Aorta (tissue), 5 donors: ENCODE measurements at regions not wholly inside any gene's neighbourhood (a gene's known extent, or its start where the extent isn't known, plus 50 kb on each side); places are given as distances from the start of the nearest gene placed in this dataset.
A peak's percentile ranks its signal among the peaks of the same experiment; 100 is the strongest.

Experiments
- ATAC-seq: fragments of 200-7000 bp; cut with Tn5 transposase; one replicate; pipeline ENCODE4 v1.9.1; 2022; ENCODE audit warnings: moderate library complexity; ENCODE audit not compliant: low FRiP score
- DNase-seq, 2 donors: peaks; one replicate each; pipeline ENCODE4 v3.0.0-alpha.2; 2020
- H3K27ac ChIP-seq, 2 donors: one replicate each; pipeline ENCODE4 v1.5.1; 2013; ENCODE audit warnings: low read length in 2 of 2, mild to moderate bottlenecking in 2 of 2, moderate library complexity in 2 of 2, control low read depth in 1 of 2, inconsistent platforms in 1 of 2, low read depth in 1 of 2
- H3K27me3 ChIP-seq, 2 donors: one replicate each; pipeline ENCODE4 v1.6.1; 2013; ENCODE audit warnings: control low read depth in 1 of 2, low read length in 1 of 2, mild to moderate bottlenecking in 1 of 2, moderate library complexity in 1 of 2; ENCODE audit not compliant: insufficient read depth in 2 of 2, control insufficient read depth in 1 of 2
- H3K36me3 ChIP-seq, 2 donors: one replicate each; pipeline ENCODE4 v1.6.1; 2013; ENCODE audit warnings: control low read depth in 1 of 2, low read length in 1 of 2, mild to moderate bottlenecking in 1 of 2; ENCODE audit not compliant: insufficient read depth in 2 of 2, control insufficient read depth in 1 of 2
- H3K4me1 ChIP-seq, 2 donors: one replicate each; pipeline ENCODE4 v1.6.1; 2013; ENCODE audit warnings: low read length in 2 of 2, control low read depth in 1 of 2, mild to moderate bottlenecking in 1 of 2, moderate library complexity in 1 of 2; ENCODE audit not compliant: insufficient read depth in 2 of 2, control insufficient read depth in 1 of 2
- H3K4me3 ChIP-seq, 2 donors: one replicate each; pipeline ENCODE4 v1.5.1; 2013; ENCODE audit warnings: low read length in 2 of 2, control low read depth in 1 of 2, mild to moderate bottlenecking in 1 of 2
- H3K9me3 ChIP-seq: one replicate; pipeline ENCODE4 v1.6.1; 2013; ENCODE audit warnings: mild to moderate bottlenecking, low read length; ENCODE audit not compliant: control insufficient read depth
- WGBS, 2 donors: extraction: QIAGEN DNeasy Blood & Tissue Kit; methylation state at CpG; one replicate each; pipeline ENCODE4 v1.1.7; 2013; 5-methylcytosine and 5-hydroxymethylcytosine counted together
- intact Hi-C, 2 donors: fragments of 100-400 bp; cut with DNase I; formaldehyde crosslinking; loops; one replicate each; pipeline versions ENCODE4 v1.14.2 to v1.15.0; 2022
- donor health status: healthy with polysubstance abuse.
- donor health status: Bipolar disorder and iron deficiency.
- donor health status: DM: no; HTN: no; CAD: no.
- donor health status: DM: no; HTN: no; CAD: no.
- donor health status: DM: yes; HTN: yes; CAD: no.

GRCh38 chr1:67522793-67523192, 92.6 kb upstream of the SERBP1 start:
- intact Hi-C loops: no loop called here
- Histone ChIP-seq H3K9me3 (peaks cover 4% of the 10 kb centered on the region), H3K36me3 (no peaks in the 10 kb centered on the region), H3K27ac (no peak overlapping the region), H3K27me3 (no peaks in the 10 kb centered on the region), H3K4me3 (no peak overlapping the region), H3K4me1 (no peaks in the 10 kb centered on the region)
- 97 to 98% methylated on average over 4 of the region's 4 CpGs for WGBS, 2 donors
- no peak for ATAC-seq
- no peak for DNase-seq

- ATAC-seq (no peak), DNase-seq (no peak)
- intact Hi-C loops: loop anchor here in 1 of 2 donors (5.0 kb wide), 1 partner anchor 588 kb away; no protein-coding TSS in a partner anchor
- Histone ChIP-seq H3K36me3 (no peaks in the 10 kb centered on the region), H3K9me3 (no peaks in the 10 kb centered on the region), H3K4me1 (no peaks in the 10 kb centered on the region), H3K27me3 (no peaks in the 10 kb centered on the region), H3K27ac (no peak overlapping the region), H3K4me3 (no peak overlapping the region)
- WGBS, 2 donors: 80 to 85% methylated on average over 7 of the region's 7 CpGs
These were observed 94.2 kb upstream of the SERBP1 start for GRCh38 chr1:67524143-67525052.

GRCh38 chr1:67525053-67525760, 95.0 kb upstream of the SERBP1 start:
- H3K27ac ChIP-seq: no peak overlapping the region
- no peak overlapping the region for H3K4me3 ChIP-seq
- H3K36me3 ChIP-seq: no peaks in the 10 kb centered on the region
- no peak for ATAC-seq
- no peak for DNase-seq
- 89 to 96% methylated on average over 2 of the region's 2 CpGs for WGBS, 2 donors
- no peaks in the 10 kb centered on the region for H3K27me3 ChIP-seq
- H3K9me3 ChIP-seq: no peaks in the 10 kb centered on the region
- intact Hi-C loops: loop anchor here in 1 of 2 donors (5.0 kb wide), 1 partner anchor 587 kb away; no protein-coding TSS in a partner anchor
- H3K4me1 ChIP-seq: no peaks in the 10 kb centered on the region

- 88 to 91% methylated on average over 4 of the region's 4 CpGs for WGBS, 2 donors
These were observed 97.9 kb upstream of the SERBP1 start for GRCh38 chr1:67528141-67528540.

GRCh38 chr1:67530071-67530470, 99.9 kb upstream of the SERBP1 start:
- no peak overlapping the region for H3K27ac ChIP-seq
- no peaks in the 10 kb centered on the region for H3K4me1 ChIP-seq
- no peaks in the 10 kb centered on the region for H3K9me3 ChIP-seq
- no peaks in the 10 kb centered on the region for H3K27me3 ChIP-seq
- DNase-seq (no peak), ATAC-seq (no peak)
- intact Hi-C loops: loop anchor here (5.0 to 10.0 kb wide), 4 partner anchors 315 to 795 kb away; no protein-coding TSS in a partner anchor
- H3K36me3 ChIP-seq: no peaks in the 10 kb centered on the region
- H3K4me3 ChIP-seq: no peak overlapping the region

More at GRCh38 chr1:67528141-67528540, 97.9 kb upstream of the SERBP1 start:
- no peaks in the 10 kb centered on the region for H3K4me1 ChIP-seq
- intact Hi-C loops: loop anchor here in 1 of 2 donors (5.0 kb wide), 1 partner anchor 584 kb away; no protein-coding TSS in a partner anchor
- no peaks in the 10 kb centered on the region for H3K36me3 ChIP-seq
- no peaks in the 10 kb centered on the region for H3K9me3 ChIP-seq
- no peak for ATAC-seq
- H3K27me3 ChIP-seq: no peaks in the 10 kb centered on the region
- H3K27ac ChIP-seq: no peak overlapping the region
- H3K4me3 ChIP-seq: no peak overlapping the region
- no peak for DNase-seq

GRCh38 chr1:67532452-67533216, 102.4 kb upstream of the SERBP1 start:
- H3K36me3 ChIP-seq: no peaks in the 10 kb centered on the region
- no peaks in the 10 kb centered on the region for H3K9me3 ChIP-seq
- H3K27ac ChIP-seq: no peak overlapping the region
- 55 to 60% methylated on average over 7 of the region's 7 CpGs for WGBS, 2 donors
- peak; percentile 89 for ATAC-seq
- intact Hi-C loops: loop anchor here (2.0 to 10.0 kb wide), 5 partner anchors 228 to 792 kb away; no protein-coding TSS in a partner anchor
- no peak overlapping the region for H3K4me3 ChIP-seq
- H3K4me1 ChIP-seq: no peaks in the 10 kb centered on the region
- H3K27me3 ChIP-seq: no peaks in the 10 kb centered on the region
- DNase-seq: no peak

- H3K4me3 ChIP-seq: no peak overlapping the region
- no peak for DNase-seq
- intact Hi-C loops: loop anchor here (5.0 to 10.0 kb wide), 5 partner anchors 148 to 790 kb away; no protein-coding TSS in a partner anchor
- ATAC-seq: no peak
- H3K27me3 ChIP-seq: no peaks in the 10 kb centered on the region
- no peaks in the 10 kb centered on the region for H3K36me3 ChIP-seq
- no peaks in the 10 kb centered on the region for H3K4me1 ChIP-seq
- WGBS, 2 donors: 86 to 95% methylated on average over 2 of the region's 2 CpGs
- H3K9me3 ChIP-seq: no peaks in the 10 kb centered on the region
- no peak overlapping the region for H3K27ac ChIP-seq
These were observed 104.4 kb upstream of the SERBP1 start for GRCh38 chr1:67534627-67535065.

GRCh38 chr1:67535474-67535873, 105.3 kb upstream of the SERBP1 start:
- intact Hi-C loops: loop anchor here (5.0 to 10.0 kb wide), 3 partner anchors 147 to 789 kb away; no protein-coding TSS in a partner anchor

More at GRCh38 chr1:67535474-67535873, 105.3 kb upstream of the SERBP1 start:
- no peaks in the 10 kb centered on the region for H3K9me3 ChIP-seq
- WGBS, 2 donors: 3 to 5% methylated on average over 5 of the region's 5 CpGs
- no peak overlapping the region for H3K4me3 ChIP-seq
- peak; percentile 88 to 92 for DNase-seq
- no peak overlapping the region for H3K27ac ChIP-seq
- H3K27me3 ChIP-seq: no peaks in the 10 kb centered on the region
- no peaks in the 10 kb centered on the region for H3K36me3 ChIP-seq
- H3K4me1 ChIP-seq: no peaks in the 10 kb centered on the region
- peak; percentile 90 for ATAC-seq
